ENCODE measurements at regions not wholly inside any gene's neighbourhood (a gene's known extent, or its start where the extent isn't known, plus 50 kb on each side); places are given as distances from the start of the nearest gene placed in this dataset.

DNA sequence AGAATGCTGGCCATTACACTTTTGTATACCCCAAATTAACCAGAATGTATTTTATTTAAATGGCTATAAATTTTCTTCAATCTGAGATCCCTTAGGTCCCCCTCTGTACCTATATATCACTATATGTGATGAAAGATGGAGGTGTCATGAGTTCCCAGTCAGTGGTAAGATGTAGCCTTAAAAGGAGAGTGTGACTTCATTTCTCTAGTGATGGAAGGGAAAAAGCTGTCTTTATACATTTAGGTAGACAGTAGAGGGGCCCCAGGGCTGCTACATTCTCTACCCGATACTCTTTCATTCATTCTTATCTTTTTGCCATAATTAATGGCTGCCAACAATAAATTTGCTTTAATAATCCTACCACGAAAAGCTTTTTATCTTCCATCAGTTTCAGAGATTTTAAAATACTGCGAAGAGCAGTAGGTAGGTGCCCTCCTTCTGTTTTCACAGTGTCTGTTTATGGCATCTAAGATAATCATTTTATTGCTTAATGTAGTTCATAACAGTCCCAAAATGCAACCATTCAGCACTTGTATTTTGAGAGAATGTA lies 301.3 kb downstream of the ZNF608 start:
- FAIRE-seq, result no peak
- TF ChIP-seq EZH2 (IDR thresholded peaks at IDR 0.05; ENCODE audit: low read length), result no peak
- no peak for TF ChIP-seq CTCF (optimal IDR thresholded peaks at IDR 0.05 in 1 of 3, IDR thresholded peaks at IDR 0.05 in 1 of 3, conservative IDR thresholded peaks at IDR 0.05 in 1 of 3; ENCODE audit: extremely low read depth in 1 of 3, insufficient read depth in 2 of 3, low read length in 3 of 3)

DNA sequence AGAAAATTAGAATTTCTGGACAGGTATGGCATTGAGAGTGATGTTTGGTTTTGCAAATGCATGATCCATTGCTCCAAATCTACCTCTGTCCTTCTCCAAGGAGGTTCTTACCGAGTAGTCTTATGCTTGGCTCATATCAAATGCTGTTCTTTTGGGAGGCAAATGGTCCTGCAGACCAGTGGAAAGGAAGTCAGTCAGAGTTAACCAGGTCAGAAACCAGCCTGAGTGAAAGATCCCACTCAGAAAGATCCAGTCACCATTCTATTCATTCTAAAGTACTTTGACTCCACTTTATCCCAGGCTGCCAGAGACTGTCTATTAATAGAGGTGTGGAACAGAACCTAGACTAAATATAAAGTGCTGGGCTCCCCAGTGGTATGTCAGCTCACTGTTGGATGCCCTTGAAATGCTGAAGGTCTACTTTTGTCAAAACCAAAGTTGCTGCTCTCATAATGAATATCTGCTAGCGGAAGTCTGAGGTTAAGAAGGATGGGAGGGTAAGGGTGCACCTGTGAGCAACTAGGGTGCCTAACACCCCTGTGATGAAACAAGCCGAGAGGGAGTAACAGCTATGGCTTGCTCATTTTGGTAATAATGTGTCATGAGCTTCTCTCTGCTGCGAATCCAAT lies 302.2 kb downstream of the ZNF608 start:
- no peak for FAIRE-seq
- H3K27me3 ChIP-seq (ENCODE audit: control insufficient read depth, extremely low read depth, insufficient read depth, low read length), result peaks cover 4% of the 10 kb centered on the region

More for the DNA sequence above, 301.3 kb downstream of the ZNF608 start:
- Histone ChIP-seq H3K79me2 (ENCODE audit: control insufficient read depth, insufficient read depth, low read length) (no peaks in the 10 kb centered on the region), H4K20me1 (ENCODE audit: control insufficient read depth, extremely low read depth, insufficient read depth, low read length) (no peaks in the 10 kb centered on the region), H2AFZ (ENCODE audit: control insufficient read depth, low read length) (no peak overlapping the region), H3K9ac (ENCODE audit: control insufficient read depth, extremely low read depth, insufficient read depth, low read length) (no peak overlapping the region), H3K9me1 (ENCODE audit: control insufficient read depth, extremely low read depth, insufficient read depth, low read length) (no peaks in the 10 kb centered on the region), H3K27ac (ENCODE audit: control insufficient read depth, insufficient read depth, low read length) (no peak overlapping the region), H3K9me3 (ENCODE audit: control insufficient read depth, low read depth, low read length) (no peaks in the 10 kb centered on the region), H3K4me1 (ENCODE audit: control insufficient read depth, extremely low read depth, insufficient read depth, low read length) (no peaks in the 10 kb centered on the region), H3K4me3 (ENCODE audit: control insufficient read depth in 2 of 3, extremely low read depth in 1 of 3, insufficient read depth in 2 of 3, low read depth in 1 of 3, low read length in 3 of 3) (no peak overlapping the region), H3K36me3 (ENCODE audit: control insufficient read depth in 2 of 2, extremely low read depth in 1 of 2, insufficient read depth in 2 of 2, low read length in 2 of 2) (no peaks in the 10 kb centered on the region), H3K4me2 (ENCODE audit: control insufficient read depth, extremely low read depth, insufficient read depth, low read depth, low read length) (no peak overlapping the region), H3K27me3 (ENCODE audit: control insufficient read depth, extremely low read depth, insufficient read depth, low read length) (peaks cover 4% of the 10 kb centered on the region)
- no peak for DNase-seq (ENCODE audit: low read depth, low spot score)
- dilution Hi-C loops (cut with MboI; ENCODE audit: extremely low pct_ligation_motif_present, low sequenced_read_pairs), result no loop called here

More for the DNA sequence above, 302.2 kb downstream of the ZNF608 start:
- Histone ChIP-seq H2AFZ (ENCODE audit: control insufficient read depth, low read length) (no peak overlapping the region), H3K9me3 (ENCODE audit: control insufficient read depth, low read depth, low read length) (no peaks in the 10 kb centered on the region), H3K4me1 (ENCODE audit: control insufficient read depth, extremely low read depth, insufficient read depth, low read length) (no peaks in the 10 kb centered on the region), H3K79me2 (ENCODE audit: control insufficient read depth, insufficient read depth, low read length) (no peaks in the 10 kb centered on the region), H3K36me3 (ENCODE audit: control insufficient read depth in 2 of 2, extremely low read depth in 1 of 2, insufficient read depth in 2 of 2, low read length in 2 of 2) (no peaks in the 10 kb centered on the region), H3K27ac (ENCODE audit: control insufficient read depth, insufficient read depth, low read length) (no peak overlapping the region), H3K9me1 (ENCODE audit: control insufficient read depth, extremely low read depth, insufficient read depth, low read length) (no peaks in the 10 kb centered on the region), H4K20me1 (ENCODE audit: control insufficient read depth, extremely low read depth, insufficient read depth, low read length) (no peaks in the 10 kb centered on the region), H3K4me3 (ENCODE audit: control insufficient read depth in 2 of 3, extremely low read depth in 1 of 3, insufficient read depth in 2 of 3, low read depth in 1 of 3, low read length in 3 of 3) (no peak overlapping the region), H3K9ac (ENCODE audit: control insufficient read depth, extremely low read depth, insufficient read depth, low read length) (no peak overlapping the region), H3K4me2 (ENCODE audit: control insufficient read depth, extremely low read depth, insufficient read depth, low read depth, low read length) (no peak overlapping the region)
- dilution Hi-C loops (cut with MboI; ENCODE audit: extremely low pct_ligation_motif_present, low sequenced_read_pairs), result no loop called here
- TF ChIP-seq CTCF (optimal IDR thresholded peaks at IDR 0.05 in 1 of 3, IDR thresholded peaks at IDR 0.05 in 1 of 3, conservative IDR thresholded peaks at IDR 0.05 in 1 of 3; ENCODE audit: extremely low read depth in 1 of 3, insufficient read depth in 2 of 3, low read length in 3 of 3), result no peak
- TF ChIP-seq EZH2 (IDR thresholded peaks at IDR 0.05; ENCODE audit: low read length), result no peak
- no peak for DNase-seq (ENCODE audit: low read depth, low spot score)

All from keratinocyte (primary cell).